Liver (tissue), 8 donors: ENCODE measurements at regions not wholly inside any gene's neighbourhood (a gene's known extent, or its start where the extent isn't known, plus 50 kb on each side); places are given as distances from the start of the nearest gene placed in this dataset.

Experiments
- DNase-seq: peaks from one replicate; pipeline ENCODE4 v3.0.0-alpha.2; 2017; ENCODE audit warnings: low spot score
- H3K27ac ChIP-seq, 2 donors: one replicate each; pipeline ENCODE4 v1.7.0; 2013; ENCODE audit warnings: inconsistent platforms in 2 of 2, low read length in 2 of 2, control low read depth in 1 of 2, low read depth in 1 of 2, mild to moderate bottlenecking in 1 of 2
- H3K27me3 ChIP-seq, 4 donors: one replicate each; pipeline versions ENCODE4 v1.6.1 to v1.7.0; 2013; ENCODE audit warnings: low read length in 3 of 4, inconsistent platforms in 1 of 4, mild to moderate bottlenecking in 1 of 4, moderate library complexity in 1 of 4; ENCODE audit not compliant: control insufficient read depth in 4 of 4, insufficient read depth in 4 of 4
- H3K36me3 ChIP-seq, 4 donors: one replicate each; pipeline versions ENCODE4 v1.6.1 to v1.7.0; 2013; ENCODE audit warnings: low read length in 3 of 4, mild to moderate bottlenecking in 3 of 4, low read depth in 1 of 4, moderate library complexity in 1 of 4; ENCODE audit not compliant: control insufficient read depth in 4 of 4, insufficient read depth in 3 of 4
- H3K4me1 ChIP-seq, 4 donors: one replicate each; pipeline versions ENCODE4 v1.6.1 to v1.7.0; 2013; ENCODE audit warnings: low read length in 3 of 4, mild to moderate bottlenecking in 3 of 4, moderate library complexity in 1 of 4; ENCODE audit not compliant: control insufficient read depth in 4 of 4, insufficient read depth in 4 of 4
- H3K4me3 ChIP-seq, 3 donors: one replicate each; pipeline versions ENCODE4 v1.6.1 to v1.7.0; 2013; ENCODE audit warnings: low read length in 3 of 3, control low read depth in 1 of 3, low read depth in 1 of 3, mild to moderate bottlenecking in 1 of 3
- H3K9ac ChIP-seq, 2 donors: one replicate each; pipeline ENCODE4 v1.7.0; 2013; ENCODE audit warnings: low read length in 2 of 2, mild to moderate bottlenecking in 2 of 2, moderate library complexity in 2 of 2, control low read depth in 1 of 2, low read depth in 1 of 2
- H3K9me3 ChIP-seq, 4 donors: one replicate each; pipeline versions ENCODE4 v1.6.1 to v1.7.0; 2013; ENCODE audit warnings: low read length in 3 of 4; ENCODE audit not compliant: control insufficient read depth in 4 of 4
- ATF3 ChIP-seq: IDR thresholded peaks from 2 replicates; pipeline ENCODE4 v1.6.1; 2016; ENCODE audit warnings: antibody characterized with exemption
- CTCF ChIP-seq: fragments of 150-350 bp; IDR thresholded peaks from 2 replicates; pipeline ENCODE4 v1.5.1; 2017; ENCODE audit warnings: improper control_type of control experiment, low read depth, low read length; ENCODE audit not compliant: missing input control
- EGR1 ChIP-seq, 2 donors: IDR thresholded peaks; 2 replicates each; pipeline ENCODE4 v1.6.1; 2016 to 2018; ENCODE audit warnings: antibody characterized with exemption in 2 of 2, low read depth in 2 of 2
- FOXA1 ChIP-seq: IDR thresholded peaks from 2 replicates; pipeline ENCODE4 v1.6.1; 2016; ENCODE audit warnings: antibody characterized with exemption
- FOXA2 ChIP-seq: IDR thresholded peaks from 2 replicates; pipeline ENCODE4 v1.6.1; 2016; ENCODE audit warnings: antibody characterized with exemption
- GABPA ChIP-seq, 2 donors: IDR thresholded peaks in 1 of 2; conservative IDR thresholded peaks in 1 of 2; 2 replicates each; pipeline ENCODE4 v1.6.1; 2016; ENCODE audit warnings: antibody characterized with exemption in 2 of 2, mild to moderate bottlenecking in 1 of 2, moderate library complexity in 1 of 2
- HNF4A ChIP-seq, 2 donors: conservative IDR thresholded peaks; 2 replicates each; pipeline ENCODE4 v1.6.1; 2016; ENCODE audit warnings: antibody characterized with exemption in 2 of 2, mild to moderate bottlenecking in 2 of 2
- HNF4G ChIP-seq: IDR thresholded peaks from 2 replicates; pipeline ENCODE4 v1.6.1; 2016; ENCODE audit warnings: antibody characterized with exemption
- MAX ChIP-seq: IDR thresholded peaks from 2 replicates; pipeline ENCODE4 v1.6.1; 2016; ENCODE audit warnings: antibody characterized with exemption
- RAD21 ChIP-seq, 2 donors: IDR thresholded peaks; 2 replicates each; pipeline ENCODE4 v1.6.1; 2016; ENCODE audit warnings: antibody characterized with exemption in 2 of 2, mild to moderate bottlenecking in 2 of 2
- RXRA ChIP-seq, 2 donors: IDR thresholded peaks; 2 replicates each; pipeline ENCODE4 v1.6.1; 2017 to 2018; ENCODE audit warnings: antibody characterized with exemption in 2 of 2, mild to moderate bottlenecking in 1 of 2
- SP1 ChIP-seq: IDR thresholded peaks from 2 replicates; pipeline ENCODE4 v1.6.1; 2018; ENCODE audit warnings: antibody characterized with exemption, mild to moderate bottlenecking
- YY1 ChIP-seq: IDR thresholded peaks from 2 replicates; pipeline ENCODE4 v1.6.1; 2016; ENCODE audit warnings: antibody characterized with exemption, mild to moderate bottlenecking
- ZBTB33 ChIP-seq: IDR thresholded peaks from 2 replicates; pipeline ENCODE4 v1.6.1; 2016; ENCODE audit warnings: antibody characterized with exemption
- WGBS: extraction: QIAGEN DNeasy Blood & Tissue Kit; methylation state at CpG from one replicate; pipeline ENCODE4 v1.1.7; 2013; 5-methylcytosine and 5-hydroxymethylcytosine counted together
- donor health status: healthy.
- donor health status: healthy.
- donor health status: healthy.
- donor health status: healthy.
- donor health status: healthy.

GRCh38 chr15:87570206-87570605, 686.3 kb downstream of the NTRK3 start:
- H3K9ac ChIP-seq, result no peak overlapping the region
- no peak overlapping the region for H3K27ac ChIP-seq
- TF ChIP-seq RXRA (IDR thresholded peaks at IDR 0.05) (no peak), ZBTB33 (no peak), EGR1 (IDR thresholded peaks at IDR 0.05; ENCODE audit: low read depth in 2 of 2) (no peak), CTCF (no peak), RAD21 (IDR thresholded peaks at IDR 0.05) (no peak), HNF4A (conservative IDR thresholded peaks at IDR 0.05) (no peak), GABPA (IDR thresholded peaks at IDR 0.05 in 1 of 2, conservative IDR thresholded peaks at IDR 0.05 in 1 of 2) (no peak), MAX (no peak), FOXA2 (no peak), FOXA1 (no peak), ATF3 (no peak), YY1 (no peak), HNF4G (no peak), SP1 (no peak)
- peaks cover 0 to 3% (median 0%) of the 10 kb centered on the region in 4 donors for H3K9me3 ChIP-seq
- WGBS, result 23% methylated on average over 2 of the region's 2 CpGs
- no peak for DNase-seq
- peak overlapping the region in 1 of 3 donors; percentile 11 for H3K4me3 ChIP-seq
- no peaks in the 10 kb centered on the region for H3K4me1 ChIP-seq
- no peaks in the 10 kb centered on the region for H3K36me3 ChIP-seq
- peaks cover 0 to 8% (median 0%) of the 10 kb centered on the region in 4 donors for H3K27me3 ChIP-seq

- H3K4me1 ChIP-seq, result no peaks in the 10 kb centered on the region
- H3K9me3 ChIP-seq, result peaks cover 0 to 3% (median 0%) of the 10 kb centered on the region in 4 donors
- no peak for DNase-seq
- TF ChIP-seq MAX (no peak), GABPA (IDR thresholded peaks at IDR 0.05 in 1 of 2, conservative IDR thresholded peaks at IDR 0.05 in 1 of 2) (no peak), HNF4A (conservative IDR thresholded peaks at IDR 0.05) (no peak)
- peaks cover 0 to 8% (median 0%) of the 10 kb centered on the region in 4 donors for H3K27me3 ChIP-seq
- H3K36me3 ChIP-seq, result no peaks in the 10 kb centered on the region
- H3K4me3 ChIP-seq, result no peak overlapping the region
- no peak overlapping the region for H3K27ac ChIP-seq
- 85% methylated on average over 3 of the region's 3 CpGs for WGBS
- no peak overlapping the region for H3K9ac ChIP-seq
These were observed 687.0 kb downstream of the NTRK3 start for GRCh38 chr15:87569581-87569980.
